Dendritic cell treated with granulocyte-macrophage colony-stimulating factor and Interleukin-4, amounts not matched to agents 40 ng/mL and 50 ng/mL, for 4 days (primary cell): ENCODE measurements at regions not wholly inside any gene's neighbourhood (a gene's known extent, or its start where the extent isn't known, plus 50 kb on each side); places are given as distances from the start of the nearest gene placed in this dataset.

Source experiments
- H3K27ac Mint-ChIP-seq: one replicate; pipeline ENCODE4 v1.8.0; 2022; ENCODE audit warnings: mild to moderate bottlenecking, mixed read lengths
- H3K27me3 Mint-ChIP-seq: one replicate; pipeline ENCODE4 v1.8.0; 2022; ENCODE audit warnings: mild to moderate bottlenecking, mixed read lengths
- H3K36me3 Mint-ChIP-seq: one replicate; pipeline ENCODE4 v1.8.0; 2022; ENCODE audit warnings: low read depth, mixed read lengths
- H3K4me1 Mint-ChIP-seq: one replicate; pipeline ENCODE4 v1.8.0; 2022; ENCODE audit warnings: low read depth, mixed read lengths
- H3K4me3 Mint-ChIP-seq: one replicate; pipeline ENCODE4 v1.8.0; 2022; ENCODE audit warnings: mild to moderate bottlenecking, moderate library complexity, mixed read lengths
- H3K9me3 Mint-ChIP-seq: one replicate; pipeline ENCODE4 v1.8.0; 2022; ENCODE audit warnings: mixed read lengths
- intact Hi-C: fragments of 100-400 bp; cut with micrococcal nuclease; formaldehyde crosslinking; loops from one replicate; pipeline ENCODE4 v1.15.0; 2022

DNA sequence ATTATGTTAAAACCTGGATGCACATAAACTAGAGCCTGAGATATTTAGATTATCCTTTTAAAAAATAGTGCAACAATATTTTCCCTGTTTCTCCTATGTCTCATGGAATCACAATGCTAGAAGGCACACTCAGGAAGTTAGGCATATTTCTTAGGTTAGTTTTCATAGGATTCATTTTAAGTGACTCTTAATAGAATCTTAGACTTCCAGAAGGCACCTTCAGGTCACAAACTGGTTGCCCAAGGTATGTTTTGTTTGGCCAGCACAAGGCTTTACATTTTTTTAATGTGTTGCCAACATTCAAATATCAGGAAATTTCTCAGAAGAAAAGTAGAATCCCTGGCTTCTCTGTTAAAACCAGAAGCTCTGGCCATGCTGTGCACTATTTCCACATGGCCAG lies 129.3 kb downstream of the LNPK start:
- Mint-ChIP-seq H3K36me3 (no peaks in the 10 kb centered on the region), H3K4me1 (no peaks in the 10 kb centered on the region), H3K27me3 (no peaks in the 10 kb centered on the region), H3K9me3 (no peaks in the 10 kb centered on the region), H3K27ac (no peak overlapping the region), H3K4me3 (no peak overlapping the region)
- intact Hi-C loops, result no loop called here

DNA sequence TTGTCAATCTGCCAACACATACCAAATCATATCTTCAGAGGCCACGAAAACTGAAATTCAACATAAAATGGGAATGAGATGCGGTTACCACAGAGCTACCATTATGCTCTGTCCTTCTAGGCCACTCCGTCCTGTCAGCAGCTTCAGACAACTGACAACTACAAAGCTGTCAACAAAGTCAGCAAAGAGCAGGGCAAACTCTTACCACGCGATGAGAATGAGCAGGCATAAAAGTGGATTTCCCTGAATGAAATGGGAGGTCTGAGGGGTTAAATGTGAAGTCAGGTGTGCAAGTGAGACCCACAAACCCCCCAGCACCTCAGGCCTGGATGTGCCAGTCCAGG lies 130.1 kb downstream of the LNPK start:
- Mint-ChIP-seq H3K27ac (no peak overlapping the region), H3K9me3 (no peaks in the 10 kb centered on the region), H3K4me3 (no peak overlapping the region), H3K4me1 (no peaks in the 10 kb centered on the region), H3K36me3 (no peaks in the 10 kb centered on the region), H3K27me3 (no peaks in the 10 kb centered on the region)
- intact Hi-C loops, result no loop called here

DNA sequence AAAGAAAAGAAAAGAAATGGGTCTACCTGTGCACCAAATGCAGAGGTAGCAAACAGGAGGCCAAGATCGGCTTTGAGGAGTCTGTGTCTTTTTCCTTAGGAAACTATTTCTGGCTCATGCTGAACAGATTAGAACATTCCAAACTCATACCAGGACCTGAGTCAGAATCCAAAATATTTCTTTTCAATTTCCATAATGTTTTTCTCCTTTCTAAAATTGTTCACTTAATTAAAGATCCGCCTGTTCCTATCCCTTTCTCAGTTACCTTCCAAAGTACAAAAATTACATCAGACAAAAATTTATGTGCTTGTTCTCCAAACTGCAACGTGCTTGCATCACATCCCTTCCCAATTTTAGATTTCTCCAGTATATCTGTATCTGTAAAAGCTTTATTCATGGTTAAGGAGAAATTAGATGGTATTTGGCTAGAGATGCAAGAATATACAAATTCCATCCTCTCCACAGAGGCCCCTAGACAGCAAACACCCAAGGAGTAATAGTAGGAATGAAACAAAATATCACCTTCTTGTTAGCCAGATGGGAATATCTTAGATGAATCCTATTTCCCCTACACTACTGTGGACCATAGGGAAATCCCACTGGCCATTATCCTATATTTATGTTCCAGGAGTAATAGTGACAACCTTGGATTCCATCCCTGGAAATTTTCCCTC lies 130.6 kb downstream of the LNPK start:
- no peaks in the 10 kb centered on the region for H3K9me3 Mint-ChIP-seq
- no peaks in the 10 kb centered on the region for H3K27me3 Mint-ChIP-seq
- H3K4me1 Mint-ChIP-seq, result no peaks in the 10 kb centered on the region
- intact Hi-C loops, result no loop called here
- no peak overlapping the region for H3K27ac Mint-ChIP-seq
- no peak overlapping the region for H3K4me3 Mint-ChIP-seq
- no peaks in the 10 kb centered on the region for H3K36me3 Mint-ChIP-seq

DNA sequence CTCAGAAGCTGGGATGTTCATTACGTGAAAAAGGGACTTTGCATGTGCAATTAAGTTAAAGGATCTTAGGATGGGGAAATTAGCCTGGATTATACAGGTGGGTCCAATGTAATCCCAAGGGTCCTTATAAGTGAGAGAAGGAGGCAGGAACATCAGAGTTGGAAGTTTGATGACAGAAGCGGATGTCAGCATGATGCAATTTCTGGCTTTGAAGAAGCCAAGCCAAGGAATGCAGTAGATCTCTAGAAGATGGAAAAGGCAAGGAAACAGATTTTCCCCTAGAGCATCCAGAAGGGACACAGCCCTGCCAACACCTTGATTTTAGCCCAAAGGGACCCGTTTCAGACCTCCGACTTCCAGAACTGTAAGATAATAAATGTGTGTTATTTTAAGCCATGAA lies 136.4 kb downstream of the LNPK start:
- H3K4me3 Mint-ChIP-seq, result no peak overlapping the region
- H3K4me1 Mint-ChIP-seq, result no peaks in the 10 kb centered on the region
- H3K36me3 Mint-ChIP-seq, result no peaks in the 10 kb centered on the region
- H3K27me3 Mint-ChIP-seq, result peaks cover 3% of the 10 kb centered on the region
- intact Hi-C loops, result no loop called here
- no peaks in the 10 kb centered on the region for H3K9me3 Mint-ChIP-seq
- no peak overlapping the region for H3K27ac Mint-ChIP-seq

DNA sequence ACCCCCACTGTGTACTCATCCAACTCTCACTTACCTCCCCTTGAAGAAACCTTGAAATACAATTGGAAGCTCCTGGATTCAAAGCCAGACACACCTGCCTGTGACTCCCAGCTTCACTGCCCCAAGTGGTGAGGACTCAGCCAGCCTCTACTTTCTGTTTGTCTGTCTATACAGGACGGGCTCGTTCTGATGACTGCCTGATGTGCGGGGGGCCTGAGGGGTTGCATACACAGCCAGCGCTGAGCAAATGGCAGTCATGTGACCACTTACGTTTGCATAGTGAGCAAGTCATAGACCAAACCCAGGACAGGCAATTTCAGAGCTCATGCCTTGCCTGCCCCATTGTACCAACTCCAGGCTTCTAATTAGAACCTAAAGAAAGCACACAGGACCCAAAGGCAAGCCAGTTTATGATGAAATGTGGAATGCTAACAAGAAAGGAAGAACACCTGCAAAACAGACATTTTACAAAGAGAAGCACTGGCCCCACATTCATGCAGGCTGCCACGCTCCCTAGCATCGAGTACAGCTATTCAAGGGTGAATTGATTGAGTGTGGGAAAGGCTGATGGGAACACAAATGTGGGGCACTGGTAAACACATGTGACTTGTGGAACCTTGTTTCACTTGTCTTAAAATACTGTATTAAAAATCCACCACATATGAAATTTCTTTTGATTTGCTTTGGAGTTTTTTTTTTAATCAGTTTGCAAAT lies 137.8 kb downstream of the LNPK start:
- intact Hi-C loops, result no loop called here
- no peaks in the 10 kb centered on the region for H3K9me3 Mint-ChIP-seq
- no peaks in the 10 kb centered on the region for H3K4me1 Mint-ChIP-seq
- no peak overlapping the region for H3K4me3 Mint-ChIP-seq
- no peak overlapping the region for H3K27ac Mint-ChIP-seq
- H3K36me3 Mint-ChIP-seq, result no peaks in the 10 kb centered on the region
- peaks cover 3% of the 10 kb centered on the region for H3K27me3 Mint-ChIP-seq

DNA sequence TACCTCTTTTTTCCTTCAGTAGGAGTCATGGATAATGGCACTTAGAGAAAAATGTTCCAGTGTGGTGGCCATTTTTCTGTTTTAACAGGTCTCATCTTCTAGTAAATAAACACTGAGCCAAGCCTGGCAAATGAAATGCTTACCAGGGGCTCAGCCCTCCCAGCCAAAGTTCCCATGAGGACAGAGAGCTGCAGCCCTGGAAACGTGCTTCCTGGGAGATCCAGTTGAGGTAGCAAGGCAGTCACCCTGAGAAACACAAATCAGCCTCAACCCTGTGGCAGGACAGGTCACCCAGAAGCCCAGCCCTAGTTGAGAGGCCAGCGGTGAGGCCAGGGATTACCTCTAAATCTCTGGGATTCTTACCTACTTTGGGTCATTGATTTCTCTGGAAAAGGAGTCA lies 140.1 kb downstream of the LNPK start:
- no peak overlapping the region for H3K4me3 Mint-ChIP-seq
- H3K27me3 Mint-ChIP-seq, result peaks cover 3% of the 10 kb centered on the region
- no peaks in the 10 kb centered on the region for H3K9me3 Mint-ChIP-seq
- no peaks in the 10 kb centered on the region for H3K4me1 Mint-ChIP-seq
- H3K36me3 Mint-ChIP-seq, result no peaks in the 10 kb centered on the region
- H3K27ac Mint-ChIP-seq, result no peak overlapping the region
- intact Hi-C loops, result no loop called here

DNA sequence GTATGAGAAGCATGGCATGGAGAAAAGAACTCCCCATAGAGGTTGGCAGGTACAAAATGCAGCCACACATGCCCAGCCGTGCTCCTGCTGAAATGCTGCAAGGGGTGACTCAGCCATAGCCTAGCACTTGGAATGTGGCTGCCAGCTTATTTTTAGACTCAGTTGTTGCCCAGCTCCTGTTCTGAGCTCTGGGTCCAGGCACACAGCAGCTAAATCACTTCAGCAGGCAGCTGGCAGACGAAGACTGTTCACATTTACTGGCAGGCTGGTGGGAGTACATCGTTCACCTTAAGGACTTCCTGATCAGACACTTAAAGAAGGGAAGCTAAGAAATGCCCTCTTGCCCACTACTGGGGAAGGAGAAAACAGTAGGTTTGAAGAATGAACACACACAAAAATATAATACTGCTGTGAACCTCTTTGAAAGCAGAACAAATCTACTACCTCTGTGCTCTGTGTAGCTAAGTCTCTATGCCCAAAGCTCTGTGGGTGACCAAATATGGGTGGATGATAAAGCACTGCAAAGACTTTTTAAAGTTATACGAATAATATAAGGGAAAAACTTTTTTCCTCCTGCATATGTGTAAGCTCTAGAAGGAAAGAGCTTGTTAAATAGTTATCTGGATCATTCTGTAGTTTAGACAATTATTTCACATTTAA lies 146.1 kb downstream of the LNPK start:
- no peaks in the 10 kb centered on the region for H3K36me3 Mint-ChIP-seq
- H3K4me3 Mint-ChIP-seq, result no peak overlapping the region
- H3K9me3 Mint-ChIP-seq, result no peaks in the 10 kb centered on the region
- no peak overlapping the region for H3K27ac Mint-ChIP-seq
- intact Hi-C loops, result no loop called here
- H3K27me3 Mint-ChIP-seq, result no peaks in the 10 kb centered on the region
- no peaks in the 10 kb centered on the region for H3K4me1 Mint-ChIP-seq

DNA sequence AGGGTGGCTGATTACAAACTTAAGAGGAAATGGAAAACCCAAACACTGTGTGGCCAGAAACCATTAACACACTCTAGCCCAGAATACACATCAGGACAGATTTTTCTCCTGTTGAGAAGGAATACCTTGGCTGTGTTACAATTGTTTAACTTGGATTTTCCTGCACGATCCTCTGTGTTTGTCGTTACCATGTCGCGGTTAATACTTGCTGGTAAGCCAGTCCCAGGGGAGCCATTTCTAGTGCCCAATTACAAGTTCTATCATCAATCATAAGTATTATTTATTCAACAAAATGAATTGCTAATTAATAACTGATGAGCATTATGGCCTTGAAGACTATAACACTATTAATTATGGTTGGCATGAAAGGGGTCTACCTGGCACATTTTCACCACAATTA lies 146.8 kb downstream of the LNPK start:
- intact Hi-C loops, result no loop called here
- no peaks in the 10 kb centered on the region for H3K36me3 Mint-ChIP-seq
- H3K4me1 Mint-ChIP-seq, result no peaks in the 10 kb centered on the region
- H3K27ac Mint-ChIP-seq, result no peak overlapping the region
- no peaks in the 10 kb centered on the region for H3K9me3 Mint-ChIP-seq
- H3K4me3 Mint-ChIP-seq, result no peak overlapping the region
- no peaks in the 10 kb centered on the region for H3K27me3 Mint-ChIP-seq

DNA sequence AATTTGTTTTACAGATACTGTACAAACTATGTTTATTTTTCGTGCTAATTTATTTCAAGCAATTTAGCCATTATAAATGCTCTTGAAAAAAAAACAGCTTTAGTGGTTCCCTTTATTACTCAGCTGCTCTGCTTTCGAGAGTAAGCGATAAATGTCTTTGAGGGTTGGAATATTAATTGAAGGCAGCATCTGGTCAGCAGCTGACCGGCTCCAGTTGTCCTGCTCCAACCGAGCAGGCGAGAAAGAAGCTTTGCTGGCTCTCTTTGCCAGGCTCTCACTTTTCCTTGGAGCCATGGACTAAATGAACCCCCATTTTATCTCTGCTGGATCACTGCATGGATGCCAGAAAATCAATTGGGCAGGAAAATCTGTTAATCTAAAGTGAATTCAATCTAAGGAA lies 147.4 kb downstream of the LNPK start:
- Mint-ChIP-seq H3K4me1 (no peaks in the 10 kb centered on the region), H3K27ac (no peak overlapping the region), H3K4me3 (no peak overlapping the region), H3K36me3 (no peaks in the 10 kb centered on the region), H3K27me3 (no peaks in the 10 kb centered on the region), H3K9me3 (no peaks in the 10 kb centered on the region)
- intact Hi-C loops, result no loop called here

DNA sequence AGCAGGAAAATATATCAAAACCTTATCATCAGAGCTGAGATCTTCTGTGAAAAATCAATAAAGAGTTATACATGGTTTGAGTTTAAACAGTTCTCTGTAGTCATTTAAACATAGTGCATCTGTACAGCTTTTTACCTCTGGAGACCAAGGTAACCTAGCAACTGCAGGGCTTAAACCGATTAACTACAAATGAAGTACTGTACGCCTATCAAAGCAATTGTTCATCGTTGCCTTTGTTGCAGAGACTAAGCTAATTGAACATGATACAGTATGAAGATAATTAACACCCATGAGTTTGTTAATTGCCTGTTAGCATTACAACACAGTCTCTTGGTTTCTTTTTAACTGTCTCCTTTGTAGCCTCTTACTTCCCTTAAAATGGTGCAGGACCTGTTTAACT lies 147.9 kb downstream of the LNPK start:
- no peak overlapping the region for H3K4me3 Mint-ChIP-seq
- no peak overlapping the region for H3K27ac Mint-ChIP-seq
- no peaks in the 10 kb centered on the region for H3K4me1 Mint-ChIP-seq
- H3K36me3 Mint-ChIP-seq, result no peaks in the 10 kb centered on the region
- no peaks in the 10 kb centered on the region for H3K9me3 Mint-ChIP-seq
- no peaks in the 10 kb centered on the region for H3K27me3 Mint-ChIP-seq
- intact Hi-C loops, result no loop called here

DNA sequence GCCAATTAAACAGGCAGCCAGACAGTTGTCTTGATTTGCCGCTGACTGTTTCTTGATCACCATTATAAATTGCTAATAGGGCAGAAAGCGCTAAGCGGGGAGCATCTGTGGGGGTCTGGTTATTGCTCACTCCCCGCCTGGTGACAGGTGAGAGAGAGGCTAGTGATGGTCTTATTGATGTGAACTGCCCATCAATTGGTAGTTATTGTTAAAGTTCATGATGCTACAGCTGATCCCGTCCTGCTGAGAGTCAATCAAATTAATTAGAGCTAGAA lies 148.5 kb downstream of the LNPK start:
- Mint-ChIP-seq H3K27me3 (no peaks in the 10 kb centered on the region), H3K36me3 (no peaks in the 10 kb centered on the region), H3K9me3 (no peaks in the 10 kb centered on the region), H3K27ac (no peak overlapping the region), H3K4me3 (no peak overlapping the region), H3K4me1 (no peaks in the 10 kb centered on the region)
- intact Hi-C loops, result no loop called here

DNA sequence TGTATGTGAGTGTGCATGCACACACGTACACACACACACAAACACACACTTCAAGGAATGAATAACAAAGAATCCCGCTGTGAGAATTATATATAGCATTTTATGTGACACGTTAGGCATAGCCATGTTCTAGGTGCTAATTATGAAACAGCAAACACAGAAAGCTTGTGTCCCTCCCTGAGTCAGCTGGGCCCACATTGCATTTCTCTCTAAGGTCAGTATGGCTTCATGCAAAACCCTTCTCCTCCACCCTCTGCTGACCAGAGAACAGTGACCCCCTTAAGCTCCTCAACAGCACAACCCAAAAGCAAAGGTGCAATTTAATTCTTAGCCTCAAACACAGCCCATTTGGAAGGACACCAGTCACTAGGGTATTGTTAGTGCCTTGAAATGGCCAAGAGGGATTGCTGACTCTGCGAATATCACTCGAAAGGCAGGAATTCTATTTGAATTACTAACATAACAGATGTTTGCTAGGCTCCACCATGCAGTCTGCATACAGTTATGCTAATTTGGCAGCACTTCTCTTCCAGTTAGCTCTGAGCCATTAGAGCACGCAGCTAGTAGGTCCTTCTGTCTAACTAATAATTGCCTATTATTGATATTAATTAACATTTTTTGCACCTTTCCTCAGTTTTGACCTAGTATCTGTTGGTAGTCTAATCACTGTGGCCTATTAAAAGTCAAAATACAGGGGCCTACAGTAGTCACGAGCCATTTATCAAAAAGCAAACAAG lies 149.0 kb downstream of the LNPK start:
- intact Hi-C loops, result no loop called here
- Mint-ChIP-seq H3K4me3 (no peak overlapping the region), H3K4me1 (no peaks in the 10 kb centered on the region), H3K27me3 (no peaks in the 10 kb centered on the region), H3K27ac (no peak overlapping the region), H3K9me3 (no peaks in the 10 kb centered on the region), H3K36me3 (no peaks in the 10 kb centered on the region)

DNA sequence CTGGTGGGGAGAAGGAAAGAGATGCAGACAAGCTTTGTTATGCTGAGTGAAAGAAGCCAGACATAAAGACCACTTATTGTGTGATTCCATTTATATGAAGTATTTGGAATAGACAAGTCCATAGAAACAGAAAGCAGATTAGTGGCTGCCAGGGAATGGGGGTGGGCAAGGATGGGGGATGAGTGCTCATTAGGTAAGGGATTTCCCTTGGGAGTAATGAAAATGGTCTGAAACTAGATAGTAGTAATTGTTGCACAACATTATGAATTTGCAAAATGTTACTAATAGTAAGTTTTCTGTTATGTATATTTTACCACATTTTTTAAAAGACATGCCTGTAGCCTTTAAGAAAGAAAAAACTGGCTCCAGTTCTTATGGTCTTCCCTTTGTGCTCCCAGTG lies 154.9 kb downstream of the LNPK start:
- intact Hi-C loops, result no loop called here
- H3K27ac Mint-ChIP-seq, result no peak overlapping the region
- no peak overlapping the region for H3K4me3 Mint-ChIP-seq
- H3K27me3 Mint-ChIP-seq, result no peaks in the 10 kb centered on the region
- no peaks in the 10 kb centered on the region for H3K4me1 Mint-ChIP-seq
- no peaks in the 10 kb centered on the region for H3K36me3 Mint-ChIP-seq
- no peaks in the 10 kb centered on the region for H3K9me3 Mint-ChIP-seq

DNA sequence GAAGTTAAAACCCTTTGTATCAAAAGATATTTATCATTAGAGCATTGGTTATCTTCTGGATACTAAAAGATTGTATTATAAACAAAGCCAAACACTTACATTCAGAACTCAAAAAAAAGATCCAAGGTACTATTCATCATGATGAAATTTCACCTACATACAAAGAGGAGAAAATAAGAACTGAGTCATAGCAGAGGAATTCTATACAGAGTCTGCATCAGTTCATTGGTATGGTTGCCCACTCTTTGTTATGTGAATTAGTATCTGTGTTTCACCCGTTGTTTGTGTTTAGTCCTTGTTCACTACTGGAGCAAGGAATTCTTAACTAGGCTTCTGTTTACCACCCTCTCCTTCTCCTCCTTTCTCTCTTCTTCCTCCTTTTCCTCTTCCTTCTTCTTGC lies 157.9 kb downstream of the LNPK start:
- Mint-ChIP-seq H3K4me3 (no peak overlapping the region), H3K9me3 (no peaks in the 10 kb centered on the region), H3K36me3 (no peaks in the 10 kb centered on the region), H3K27me3 (peaks cover 4% of the 10 kb centered on the region), H3K27ac (no peak overlapping the region), H3K4me1 (no peaks in the 10 kb centered on the region)
- intact Hi-C loops, result no loop called here
